A549 (cell line): ENCODE measurements at regions not wholly inside any gene's neighbourhood (a gene's known extent, or its start where the extent isn't known, plus 50 kb on each side); places are given as distances from the start of the nearest gene placed in this dataset.

Source experiments
- ATAC-seq, 2 experiments: fragments of 200-7000 bp in 1 of 2; fragments of >200 bp in 1 of 2; cut with Nextera tagmentation in 1 of 2; cut with Tn5 transposase in 1 of 2; 3 replicates each; pipeline versions ENCODE4 v1.8.0 to v1.9.1; 2018 to 2020; ENCODE audit warnings: mild to moderate bottlenecking in 1 of 2, moderate library complexity in 1 of 2
- CTCF ChIA-PET: fragments of 300-600 bp; sonication (Branson Sonifier 250); formaldehyde crosslinking; extraction: SDS; loops from one replicate; lab custom pipeline; 2021; ENCODE audit warnings: antibody characterized with exemption, inconsistent platforms; lab: Yijun Ruan, JAX
- POLR2A ChIA-PET: fragments of 350-600 bp; formaldehyde crosslinking; extraction: SDS; loops from one replicate; lab custom pipeline; 2021; ENCODE audit warnings: antibody characterized with exemption, inconsistent platforms; lab: Yijun Ruan, JAX
- DNase-seq, 2 experiments: peaks; one replicate each; pipeline versions ENCODE4 v3.0.0 to v3.0.0-alpha.2; 2011 to 2016; ENCODE audit warnings: low read depth in 1 of 2, low spot score in 1 of 2
- FAIRE-seq: peaks from 2 replicates; lab custom pipeline; 2011; peaks lifted over from hg19 to GRCh38; lab: Jason Lieb, UNC
- H3K27ac ChIP-seq, 2 experiments: fragments of >200 bp; sonication (Bioruptor Twin); formaldehyde crosslinking; 3 replicates each; pipeline ENCODE4 v1.5.1; 2016 to 2017
- H3K4me1 ChIP-seq: fragments of >200 bp; sonication (Bioruptor Twin); formaldehyde crosslinking; 3 replicates; pipeline ENCODE4 v1.6.1; 2016
- H3K4me2 ChIP-seq: fragments of >200 bp; sonication (Bioruptor Twin); formaldehyde crosslinking; 3 replicates; pipeline ENCODE4 v1.6.1; 2016
- H3K4me3 ChIP-seq: fragments of >200 bp; sonication (Bioruptor Twin); formaldehyde crosslinking; 3 replicates; pipeline ENCODE4 v1.5.1; 2016
- H3K9me3 ChIP-seq: fragments of >200 bp; sonication (Bioruptor Twin); formaldehyde crosslinking; 3 replicates; pipeline ENCODE4 v1.6.1; 2016
- CEBPB ChIP-seq, 2 experiments: fragments of >200 bp in 1 of 2; sonication (Bioruptor Twin) in 1 of 2; formaldehyde crosslinking in 1 of 2; IDR thresholded peaks; 2 replicates each; pipeline ENCODE4 v1.6.1; 2012 to 2016
- EHF ChIP-seq: fragments of 250-450 bp; sonication (Bioruptor Pico); IDR thresholded peaks from 2 replicates; pipeline ENCODE4 v1.5.0; 2020; ENCODE audit warnings: mild to moderate bottlenecking
- EP300 ChIP-seq, 2 experiments: fragments of >200 bp; sonication (Bioruptor Twin); formaldehyde crosslinking; IDR thresholded peaks; 2 replicates in 1 of 2; 3 replicates in 1 of 2; pipeline ENCODE4 v1.6.1; 2016 to 2017
- FOSB ChIP-seq: fragments of 250-450 bp; sonication (Bioruptor Pico); IDR thresholded peaks from 2 replicates; pipeline ENCODE4 v1.5.0; 2020; ENCODE audit warnings: mild to moderate bottlenecking, moderate library complexity
- FOSL2 ChIP-seq, 2 experiments: fragments of 450-650 bp in 1 of 2; fragments of >200 bp in 1 of 2; sonication (Bioruptor Twin) in 1 of 2; formaldehyde crosslinking; IDR thresholded peaks; 2 replicates each; pipeline versions ENCODE4 v1.5.0 to v1.6.1; 2016 to 2020; ENCODE audit warnings: mild to moderate bottlenecking in 1 of 2, moderate library complexity in 1 of 2
- GATA3 ChIP-seq: IDR thresholded peaks from 2 replicates; pipeline ENCODE4 v1.6.1; 2012; ENCODE audit warnings: borderline replicate concordance
- HOXA7 ChIP-seq: fragments of 250-450 bp; sonication (Bioruptor Pico); IDR thresholded peaks from 2 replicates; pipeline ENCODE4 v1.5.0; 2020; ENCODE audit warnings: mild to moderate bottlenecking, moderate library complexity
- JUNB ChIP-seq: fragments of >200 bp; sonication (Bioruptor Twin); formaldehyde crosslinking; IDR thresholded peaks from 2 replicates; pipeline ENCODE4 v1.6.1; 2016
- KDM1A ChIP-seq: fragments of 200-600 bp; sonication (generic); IDR thresholded peaks from 2 replicates; pipeline ENCODE4 v1.6.1; 2016; ENCODE audit warnings: low read depth, mild to moderate bottlenecking
- MAFK ChIP-seq: fragments of 450-650 bp; IDR thresholded peaks from 2 replicates; pipeline ENCODE4 v1.6.1; 2014; ENCODE audit not compliant: partially characterized antibody
- POLR2A ChIP-seq: IDR thresholded peaks from 2 replicates; pipeline ENCODE4 v1.6.1; 2012; ENCODE audit warnings: mild to moderate bottlenecking, low read length
- RAD21 ChIP-seq, 2 experiments: fragments of >200 bp in 1 of 2; sonication (Bioruptor Twin) in 1 of 2; formaldehyde crosslinking in 1 of 2; IDR thresholded peaks in 1 of 2; conservative IDR thresholded peaks in 1 of 2; 2 replicates in 1 of 2; 3 replicates in 1 of 2; pipeline ENCODE4 v1.6.1; 2012 to 2018; ENCODE audit warnings: inconsistent platforms in 1 of 2
- SREBF2 ChIP-seq: fragments of 450-650 bp; IDR thresholded peaks from 2 replicates; pipeline ENCODE4 v1.6.1; 2014; ENCODE audit warnings: mild to moderate bottlenecking, moderate library complexity
- ZC3H11A ChIP-seq: fragments of 450-650 bp; IDR thresholded peaks from 2 replicates; pipeline ENCODE4 v1.6.1; 2014; ENCODE audit warnings: antibody characterized with exemption, mild to moderate bottlenecking
- ZFP36 ChIP-seq: fragments of 450-650 bp; IDR thresholded peaks from 2 replicates; pipeline ENCODE4 v1.6.1; 2014; ENCODE audit warnings: borderline replicate concordance; ENCODE audit not compliant: partially characterized antibody
- WGBS: methylation state at CpG from one replicate; pipeline ENCODE4 v1.1.6; 2017; ENCODE audit errors: missing lambda C conversion rate; 5-methylcytosine and 5-hydroxymethylcytosine counted together
- TF ChIP-seq, protein P1 (sequence below): IDR thresholded peaks from 2 replicates; pipeline ENCODE4 v1.6.1; 2012; ENCODE audit warnings: low read depth, borderline replicate concordance
- TF ChIP-seq, protein P2 (sequence below): fragments of 250-450 bp; sonication (Bioruptor Pico); IDR thresholded peaks from 2 replicates; pipeline ENCODE4 v1.5.0; 2021; ENCODE audit warnings: mild to moderate bottlenecking, moderate library complexity, borderline replicate concordance
- TF ChIP-seq, protein P3 (sequence below): IDR thresholded peaks from 2 replicates; pipeline ENCODE4 v1.6.1; 2012
- TF ChIP-seq, protein P4 (sequence below): fragments of 200-600 bp; sonication (generic); IDR thresholded peaks from 2 replicates; pipeline ENCODE4 v1.6.1; 2016; ENCODE audit warnings: antibody characterized with exemption, mild to moderate bottlenecking, moderate library complexity

DNA sequence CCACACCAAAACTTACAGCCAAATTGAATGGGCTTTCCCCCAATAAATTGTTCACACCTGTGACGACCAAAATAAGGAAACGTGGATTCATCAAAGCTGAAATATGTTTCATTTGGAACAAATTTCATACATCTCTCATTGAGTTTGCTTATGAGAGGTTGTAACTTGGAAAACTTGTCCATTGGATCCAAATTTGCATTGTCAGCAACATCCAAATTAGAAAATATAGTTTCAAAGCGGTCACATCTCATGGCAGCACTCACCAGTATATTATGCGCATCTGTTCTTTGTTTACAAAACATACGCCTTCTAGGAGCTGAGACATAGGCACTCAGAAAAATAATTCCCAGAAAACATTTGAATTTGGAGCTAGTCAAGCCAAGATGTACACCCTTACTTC, 1028.2 kb upstream of the USP15 start:
- H3K4me1 ChIP-seq: no peaks in the 10 kb centered on the region
- WGBS: 20% methylated on average over 5 of the region's 5 CpGs
- H3K27ac ChIP-seq: no peak overlapping the region
- H3K4me3 ChIP-seq: no peak overlapping the region
- DNase-seq: no peak
- no peaks in the 10 kb centered on the region for H3K9me3 ChIP-seq
- no peak overlapping the region for H3K4me2 ChIP-seq
- TF ChIP-seq EHF (CRISPR knock-in tag) (no peak), SREBF2 (no peak), ZC3H11A (no peak), KDM1A (no peak), POLR2A (no peak), MAFK (peak; percentile 85)
- TF ChIP-seq, protein P1, sequence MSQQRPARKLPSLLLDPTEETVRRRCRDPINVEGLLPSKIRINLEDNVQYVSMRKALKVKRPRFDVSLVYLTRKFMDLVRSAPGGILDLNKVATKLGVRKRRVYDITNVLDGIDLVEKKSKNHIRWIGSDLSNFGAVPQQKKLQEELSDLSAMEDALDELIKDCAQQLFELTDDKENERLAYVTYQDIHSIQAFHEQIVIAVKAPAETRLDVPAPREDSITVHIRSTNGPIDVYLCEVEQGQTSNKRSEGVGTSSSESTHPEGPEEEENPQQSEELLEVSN: no peak
- no peak for ATAC-seq
- ChIA-PET POLR2A (no interaction called here), CTCF (no interaction called here)
- FAIRE-seq: no peak

DNA sequence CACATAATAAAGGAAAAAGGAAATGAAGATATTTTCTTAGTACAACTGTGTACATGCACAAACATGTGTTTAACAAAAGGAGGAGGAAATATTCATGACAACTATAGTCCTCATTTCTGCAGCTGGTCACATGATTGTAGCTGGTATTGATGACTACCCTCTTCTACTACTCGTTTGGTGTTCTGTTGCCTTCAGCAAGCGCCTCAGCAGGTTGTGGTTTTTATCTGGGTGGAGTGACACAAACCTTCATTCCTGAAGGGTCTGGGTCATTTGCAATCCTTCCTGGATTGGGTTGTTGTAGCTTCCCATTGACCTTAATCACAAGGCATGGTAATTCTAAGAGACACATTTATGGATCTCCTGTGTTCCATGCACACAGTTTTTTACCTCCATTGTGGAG, 1009.9 kb upstream of the USP15 start:
- DNase-seq: no peak
- H3K27ac ChIP-seq: no peak overlapping the region
- CTCF ChIA-PET: no interaction called here
- TF ChIP-seq SREBF2 (no peak), FOSB (CRISPR knock-in tag) (no peak), ZFP36 (no peak), HOXA7 (no peak), GATA3 (no peak), RAD21 (conservative IDR thresholded peaks at IDR 0.05 in 1 of 2, IDR thresholded peaks at IDR 0.05 in 1 of 2) (no peak), EP300 (IDR thresholded peaks at IDR 0.05) (no peak), JUNB (no peak), CEBPB (IDR thresholded peaks at IDR 0.05) (no peak), MAFK (no peak), FOSL2 (IDR thresholded peaks at IDR 0.05) (no peak), FOSL2 (CRISPR knock-in tag; IDR thresholded peaks at IDR 0.05) (no peak)
- TF ChIP-seq, protein P2, sequence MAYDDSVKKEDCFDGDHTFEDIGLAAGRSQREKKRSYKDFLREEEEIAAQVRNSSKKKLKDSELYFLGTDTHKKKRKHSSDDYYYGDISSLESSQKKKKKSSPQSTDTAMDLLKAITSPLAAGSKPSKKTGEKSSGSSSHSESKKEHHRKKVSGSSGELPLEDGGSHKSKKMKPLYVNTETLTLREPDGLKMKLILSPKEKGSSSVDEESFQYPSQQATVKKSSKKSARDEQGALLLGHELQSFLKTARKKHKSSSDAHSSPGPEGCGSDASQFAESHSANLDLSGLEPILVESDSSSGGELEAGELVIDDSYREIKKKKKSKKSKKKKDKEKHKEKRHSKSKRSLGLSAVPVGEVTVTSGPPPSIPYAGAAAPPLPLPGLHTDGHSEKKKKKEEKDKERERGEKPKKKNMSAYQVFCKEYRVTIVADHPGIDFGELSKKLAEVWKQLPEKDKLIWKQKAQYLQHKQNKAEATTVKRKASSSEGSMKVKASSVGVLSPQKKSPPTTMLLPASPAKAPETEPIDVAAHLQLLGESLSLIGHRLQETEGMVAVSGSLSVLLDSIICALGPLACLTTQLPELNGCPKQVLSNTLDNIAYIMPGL (CRISPR knock-in tag): no peak
- TF ChIP-seq, protein P3, sequence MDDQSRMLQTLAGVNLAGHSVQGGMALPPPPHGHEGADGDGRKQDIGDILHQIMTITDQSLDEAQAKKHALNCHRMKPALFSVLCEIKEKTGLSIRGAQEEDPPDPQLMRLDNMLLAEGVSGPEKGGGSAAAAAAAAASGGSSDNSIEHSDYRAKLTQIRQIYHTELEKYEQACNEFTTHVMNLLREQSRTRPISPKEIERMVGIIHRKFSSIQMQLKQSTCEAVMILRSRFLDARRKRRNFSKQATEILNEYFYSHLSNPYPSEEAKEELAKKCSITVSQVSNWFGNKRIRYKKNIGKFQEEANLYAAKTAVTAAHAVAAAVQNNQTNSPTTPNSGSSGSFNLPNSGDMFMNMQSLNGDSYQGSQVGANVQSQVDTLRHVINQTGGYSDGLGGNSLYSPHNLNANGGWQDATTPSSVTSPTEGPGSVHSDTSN: no peak
- TF ChIP-seq, protein P4, sequence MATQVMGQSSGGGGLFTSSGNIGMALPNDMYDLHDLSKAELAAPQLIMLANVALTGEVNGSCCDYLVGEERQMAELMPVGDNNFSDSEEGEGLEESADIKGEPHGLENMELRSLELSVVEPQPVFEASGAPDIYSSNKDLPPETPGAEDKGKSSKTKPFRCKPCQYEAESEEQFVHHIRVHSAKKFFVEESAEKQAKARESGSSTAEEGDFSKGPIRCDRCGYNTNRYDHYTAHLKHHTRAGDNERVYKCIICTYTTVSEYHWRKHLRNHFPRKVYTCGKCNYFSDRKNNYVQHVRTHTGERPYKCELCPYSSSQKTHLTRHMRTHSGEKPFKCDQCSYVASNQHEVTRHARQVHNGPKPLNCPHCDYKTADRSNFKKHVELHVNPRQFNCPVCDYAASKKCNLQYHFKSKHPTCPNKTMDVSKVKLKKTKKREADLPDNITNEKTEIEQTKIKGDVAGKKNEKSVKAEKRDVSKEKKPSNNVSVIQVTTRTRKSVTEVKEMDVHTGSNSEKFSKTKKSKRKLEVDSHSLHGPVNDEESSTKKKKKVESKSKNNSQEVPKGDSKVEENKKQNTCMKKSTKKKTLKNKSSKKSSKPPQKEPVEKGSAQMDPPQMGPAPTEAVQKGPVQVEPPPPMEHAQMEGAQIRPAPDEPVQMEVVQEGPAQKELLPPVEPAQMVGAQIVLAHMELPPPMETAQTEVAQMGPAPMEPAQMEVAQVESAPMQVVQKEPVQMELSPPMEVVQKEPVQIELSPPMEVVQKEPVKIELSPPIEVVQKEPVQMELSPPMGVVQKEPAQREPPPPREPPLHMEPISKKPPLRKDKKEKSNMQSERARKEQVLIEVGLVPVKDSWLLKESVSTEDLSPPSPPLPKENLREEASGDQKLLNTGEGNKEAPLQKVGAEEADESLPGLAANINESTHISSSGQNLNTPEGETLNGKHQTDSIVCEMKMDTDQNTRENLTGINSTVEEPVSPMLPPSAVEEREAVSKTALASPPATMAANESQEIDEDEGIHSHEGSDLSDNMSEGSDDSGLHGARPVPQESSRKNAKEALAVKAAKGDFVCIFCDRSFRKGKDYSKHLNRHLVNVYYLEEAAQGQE: no peak
- TF ChIP-seq, all 56 proteins: peak for 0
- no peak for FAIRE-seq
- no peak overlapping the region for H3K4me2 ChIP-seq
- POLR2A ChIA-PET: no interaction called here
- WGBS: 5% methylated on average over 2 of the region's 2 CpGs
- ATAC-seq: no peak
- no peak overlapping the region for H3K4me3 ChIP-seq
- 0 out of 3 replicates have a peak, but pooled peaks cover 3% of the 10 kb centered on the region for H3K9me3 ChIP-seq
- no peaks in the 10 kb centered on the region for H3K4me1 ChIP-seq
